H9 (cell line): ENCODE measurements at regions not wholly inside any gene's neighbourhood (a gene's known extent, or its start where the extent isn't known, plus 50 kb on each side); places are given as distances from the start of the nearest gene placed in this dataset.

Experiments used
- DNase-seq: peaks from one replicate; pipeline ENCODE4 v3.0.0-alpha.2; 2017
- H2AFZ ChIP-seq: one replicate; pipeline ENCODE4 v1.6.1; 2013; ENCODE audit warnings: mild to moderate bottlenecking, low read length, control low read depth, moderate library complexity
- H2AK5ac ChIP-seq: 2 replicates; pipeline ENCODE4 v1.6.1; 2013; ENCODE audit warnings: low read length, control low read depth, mixed read lengths; ENCODE audit not compliant: insufficient read length
- H2BK120ac ChIP-seq: one replicate; pipeline ENCODE4 v1.6.1; 2013; ENCODE audit warnings: low read depth, mild to moderate bottlenecking, low read length, control low read depth, inconsistent platforms; ENCODE audit not compliant: poor library complexity, severe bottlenecking
- H2BK12ac ChIP-seq: 2 replicates; pipeline ENCODE4 v1.6.1; 2013; ENCODE audit warnings: low read length, control low read depth, mixed read lengths, low read depth; ENCODE audit not compliant: insufficient read length
- H2BK15ac ChIP-seq: 2 replicates; pipeline ENCODE4 v1.6.1; 2013; ENCODE audit warnings: low read depth, low read length, control low read depth
- H2BK20ac ChIP-seq: one replicate; pipeline ENCODE4 v1.6.1; 2013; ENCODE audit warnings: low read depth, mild to moderate bottlenecking, low read length, control low read depth, inconsistent platforms; ENCODE audit not compliant: poor library complexity, severe bottlenecking
- H2BK5ac ChIP-seq: 2 replicates; pipeline ENCODE4 v1.6.1; 2013; ENCODE audit warnings: low read length, control low read depth, mixed read lengths; ENCODE audit not compliant: insufficient read length
- H3K14ac ChIP-seq: 2 replicates; pipeline ENCODE4 v1.6.1; 2013; ENCODE audit warnings: low read length, control low read depth; ENCODE audit not compliant: insufficient read depth
- H3K18ac ChIP-seq: 2 replicates; pipeline ENCODE4 v1.6.1; 2013; ENCODE audit warnings: low read depth, mild to moderate bottlenecking, mixed read lengths, low read length, control low read depth; ENCODE audit not compliant: insufficient read length
- H3K23ac ChIP-seq: 2 replicates; pipeline ENCODE4 v1.6.1; 2013; ENCODE audit warnings: low read length, control low read depth, mixed read lengths, low read depth; ENCODE audit not compliant: insufficient read length
- H3K23me2 ChIP-seq: 2 replicates; pipeline ENCODE4 v1.6.1; 2013; ENCODE audit warnings: low read depth, mild to moderate bottlenecking, mixed read lengths, low read length, control low read depth; ENCODE audit not compliant: insufficient read length, poor library complexity, severe bottlenecking
- H3K27ac ChIP-seq: 2 replicates; pipeline ENCODE4 v1.5.1; 2013; ENCODE audit warnings: low read length, control low read depth, mixed read lengths, low read depth; ENCODE audit not compliant: insufficient read length
- H3K27me3 ChIP-seq: 2 replicates; pipeline ENCODE4 v1.6.1; 2013; ENCODE audit warnings: low read length, control low read depth, inconsistent platforms; ENCODE audit not compliant: insufficient read depth
- H3K4ac ChIP-seq: 2 replicates; pipeline ENCODE4 v1.6.1; 2013; ENCODE audit warnings: low read depth, mild to moderate bottlenecking, control low read depth, inconsistent platforms, low read length, moderate library complexity
- H3K4me1 ChIP-seq: 2 replicates; pipeline ENCODE4 v1.6.1; 2013; ENCODE audit warnings: low read length, control low read depth, inconsistent platforms; ENCODE audit not compliant: insufficient read depth
- H3K4me2 ChIP-seq: 2 replicates; pipeline ENCODE4 v1.6.1; 2013; ENCODE audit warnings: low read length, control low read depth, mixed read lengths; ENCODE audit not compliant: insufficient read length, insufficient read depth
- H3K56ac ChIP-seq: 2 replicates; pipeline ENCODE4 v1.6.1; 2013; ENCODE audit warnings: low read depth, mild to moderate bottlenecking, mixed read lengths, low read length, control low read depth; ENCODE audit not compliant: insufficient read length
- H3K79me1 ChIP-seq: 2 replicates; pipeline ENCODE4 v1.6.1; 2013; ENCODE audit warnings: low read depth, mild to moderate bottlenecking, moderate library complexity, low read length, control low read depth, inconsistent platforms; ENCODE audit not compliant: insufficient read depth, poor library complexity, severe bottlenecking
- H3K79me2 ChIP-seq: 2 replicates; pipeline ENCODE4 v1.6.1; 2013; ENCODE audit warnings: low read length, control low read depth, inconsistent platforms; ENCODE audit not compliant: insufficient read depth
- H3K9ac ChIP-seq: 2 replicates; pipeline ENCODE4 v1.6.1; 2013; ENCODE audit warnings: low read length, control low read depth, mixed read lengths; ENCODE audit not compliant: insufficient read length; ENCODE audit errors: extremely low read depth
- H3K9me3 ChIP-seq: one replicate; pipeline ENCODE4 v1.6.1; 2013; ENCODE audit warnings: low read depth, low read length, inconsistent platforms; ENCODE audit not compliant: control insufficient read depth
- H3T11ph ChIP-seq: one replicate; pipeline ENCODE4 v1.6.1; 2013; ENCODE audit warnings: mild to moderate bottlenecking, low read length, control low read depth, inconsistent platforms
- H4K20me1 ChIP-seq: one replicate; pipeline ENCODE4 v1.6.1; 2013; ENCODE audit not compliant: control insufficient read depth, insufficient read length, insufficient read depth
- H4K5ac ChIP-seq: 2 replicates; pipeline ENCODE4 v1.6.1; 2013; ENCODE audit warnings: low read depth, mild to moderate bottlenecking, mixed read lengths, low read length, control low read depth; ENCODE audit not compliant: insufficient read length
- H4K8ac ChIP-seq: replicated peaks from 2 replicates; pipeline ENCODE4 v1.6.1; 2013; ENCODE audit warnings: low read length, control low read depth, mixed read lengths, low read depth; ENCODE audit not compliant: insufficient read length
- H4K91ac ChIP-seq: 2 replicates; pipeline ENCODE4 v1.6.1; 2013; ENCODE audit warnings: low read depth, mild to moderate bottlenecking, moderate library complexity, mixed read lengths, low read length, control low read depth; ENCODE audit not compliant: insufficient read length
- H3K27ac Mint-ChIP-seq, 3 experiments: 2 replicates in 2 of 3; 3 replicates in 1 of 3; pipeline ENCODE4 v1.8.0; 2020 to 2021; ENCODE audit warnings: mixed read lengths in 3 of 3, mild to moderate bottlenecking in 1 of 3, moderate library complexity in 1 of 3
- H3K27me3 Mint-ChIP-seq: 2 replicates; pipeline ENCODE4 v1.8.0; 2021; ENCODE audit warnings: low read depth, mild to moderate bottlenecking, moderate library complexity, mixed read lengths
- H3K36me3 Mint-ChIP-seq, 3 experiments: 2 replicates in 2 of 3; 3 replicates in 1 of 3; pipeline ENCODE4 v1.8.0; 2020 to 2021; ENCODE audit warnings: low read depth in 3 of 3, mixed read lengths in 3 of 3; ENCODE audit not compliant: insufficient read depth in 1 of 3
- H3K4me1 Mint-ChIP-seq, 2 experiments: 2 replicates each; pipeline ENCODE4 v1.8.0; 2020; ENCODE audit warnings: mixed read lengths in 2 of 2
- H3K4me3 Mint-ChIP-seq, 2 experiments: 2 replicates in 1 of 2; 3 replicates in 1 of 2; pipeline ENCODE4 v1.8.0; 2020 to 2021; ENCODE audit warnings: mild to moderate bottlenecking in 2 of 2, mixed read lengths in 2 of 2, moderate library complexity in 1 of 2
- H3K9me3 Mint-ChIP-seq, 2 experiments: 2 replicates in 1 of 2; 3 replicates in 1 of 2; pipeline ENCODE4 v1.8.0; 2020; ENCODE audit warnings: mild to moderate bottlenecking in 2 of 2, mixed read lengths in 2 of 2, moderate library complexity in 1 of 2
- WGBS: extraction: QIAGEN DNeasy Blood & Tissue Kit; methylation state at CpG from one replicate; pipeline ENCODE4 v1.1.7; 2013; ENCODE audit warnings: missing lambda C conversion rate, low lambda C conversion rate, mixed read lengths; ENCODE audit not compliant: insufficient read length; ENCODE audit errors: extremely low coverage; 5-methylcytosine and 5-hydroxymethylcytosine counted together
- TF ChIP-seq, protein P1 (sequence below): fragments of 200-600 bp; sonication (generic); conservative IDR thresholded peaks from 3 replicates; pipeline ENCODE4 v1.8.0; 2021; ENCODE audit warnings: antibody characterized with exemption, mild to moderate bottlenecking

DNA sequence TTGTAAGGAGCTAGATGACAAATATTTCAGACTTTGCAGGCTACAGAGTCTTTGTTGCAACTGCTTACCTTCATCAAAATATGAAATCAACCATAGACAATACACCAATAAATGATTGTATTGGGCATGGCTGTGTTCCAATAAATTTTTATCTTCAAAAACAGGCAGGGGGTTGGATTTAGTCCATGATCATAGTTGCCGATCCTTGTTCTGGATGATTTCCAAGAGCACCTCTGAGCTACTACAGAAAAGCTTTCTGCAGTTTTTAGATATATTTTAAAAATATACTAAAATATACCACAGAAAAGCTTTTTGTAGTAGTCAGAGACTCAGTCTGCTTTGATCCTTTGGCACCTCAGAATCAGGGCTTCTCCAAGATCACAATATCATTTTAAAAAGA lies 145.0 kb downstream of the HTR1B start:
- WGBS = no CpG with 5 or more reads among the region's 1 CpG
- no peak overlapping the region for H2AFZ ChIP-seq

More for the DNA sequence above, 145.0 kb downstream of the HTR1B start:
- no peak overlapping the region for H4K8ac ChIP-seq
- H3K14ac ChIP-seq = no peak overlapping the region
- no peak overlapping the region for H3K27ac ChIP-seq
- no peak overlapping the region for H3K56ac ChIP-seq
- H3K4me2 ChIP-seq = no peak overlapping the region
- no peaks in the 10 kb centered on the region for H4K20me1 ChIP-seq
- H3K23me2 ChIP-seq = no peaks in the 10 kb centered on the region
- no peak overlapping the region for H2BK5ac ChIP-seq
- H3K79me2 ChIP-seq = no peaks in the 10 kb centered on the region
- no peak overlapping the region for H4K5ac ChIP-seq
- no peak overlapping the region for H2BK12ac ChIP-seq
- no peak overlapping the region for H4K91ac ChIP-seq
- no peak overlapping the region for H2BK20ac ChIP-seq
- H3K79me1 ChIP-seq = no peaks in the 10 kb centered on the region
- Mint-ChIP-seq H3K27me3 (no peaks in the 10 kb centered on the region), H3K4me3 (no peak overlapping the region), H3K36me3 (no peaks in the 10 kb centered on the region), H3K4me1 (peaks cover 5 to 6% of the 10 kb centered on the region in 2 experiments), H3K27ac (no peak overlapping the region), H3K9me3 (no peaks in the 10 kb centered on the region)
- H3K4ac ChIP-seq = no peak overlapping the region
- H3K9ac ChIP-seq = no peak overlapping the region
- H3T11ph ChIP-seq = no peak overlapping the region
- no peaks in the 10 kb centered on the region; the same call in 1 of the 2 replicates for H3K4me1 ChIP-seq
- no peak overlapping the region for H2BK15ac ChIP-seq
- no peak overlapping the region for H3K18ac ChIP-seq
- H2AK5ac ChIP-seq = no peak overlapping the region
- H2BK120ac ChIP-seq = no peak overlapping the region
- H3K23ac ChIP-seq = no peak overlapping the region
- no peaks in the 10 kb centered on the region for H3K9me3 ChIP-seq
- H3K27me3 ChIP-seq = no peaks in the 10 kb centered on the region
- DNase-seq = no peak
- TF ChIP-seq, protein P1, sequence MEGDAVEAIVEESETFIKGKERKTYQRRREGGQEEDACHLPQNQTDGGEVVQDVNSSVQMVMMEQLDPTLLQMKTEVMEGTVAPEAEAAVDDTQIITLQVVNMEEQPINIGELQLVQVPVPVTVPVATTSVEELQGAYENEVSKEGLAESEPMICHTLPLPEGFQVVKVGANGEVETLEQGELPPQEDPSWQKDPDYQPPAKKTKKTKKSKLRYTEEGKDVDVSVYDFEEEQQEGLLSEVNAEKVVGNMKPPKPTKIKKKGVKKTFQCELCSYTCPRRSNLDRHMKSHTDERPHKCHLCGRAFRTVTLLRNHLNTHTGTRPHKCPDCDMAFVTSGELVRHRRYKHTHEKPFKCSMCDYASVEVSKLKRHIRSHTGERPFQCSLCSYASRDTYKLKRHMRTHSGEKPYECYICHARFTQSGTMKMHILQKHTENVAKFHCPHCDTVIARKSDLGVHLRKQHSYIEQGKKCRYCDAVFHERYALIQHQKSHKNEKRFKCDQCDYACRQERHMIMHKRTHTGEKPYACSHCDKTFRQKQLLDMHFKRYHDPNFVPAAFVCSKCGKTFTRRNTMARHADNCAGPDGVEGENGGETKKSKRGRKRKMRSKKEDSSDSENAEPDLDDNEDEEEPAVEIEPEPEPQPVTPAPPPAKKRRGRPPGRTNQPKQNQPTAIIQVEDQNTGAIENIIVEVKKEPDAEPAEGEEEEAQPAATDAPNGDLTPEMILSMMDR = no peak
